ENCODE measurements at regions not wholly inside any gene's neighbourhood (a gene's known extent, or its start where the extent isn't known, plus 50 kb on each side); places are given as distances from the start of the nearest gene placed in this dataset.

DNA sequence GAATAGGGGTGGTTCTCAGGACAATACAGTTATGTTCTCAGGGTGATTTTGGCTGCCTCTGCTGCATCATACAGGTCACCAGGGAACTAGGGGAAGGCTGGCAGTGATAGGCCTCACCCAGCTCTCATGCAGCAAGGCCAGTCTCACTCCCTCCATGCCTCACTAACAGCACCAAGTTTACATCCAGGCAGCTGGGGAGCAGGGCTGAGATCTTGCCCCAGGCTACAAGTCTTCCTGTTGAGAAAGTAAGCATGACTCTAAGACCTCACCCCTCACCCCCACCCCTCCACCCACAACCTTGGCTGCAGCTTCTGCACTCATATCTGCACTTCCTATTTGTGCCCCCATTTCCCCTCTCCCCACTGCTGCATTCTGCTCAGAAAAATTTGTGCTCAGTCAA, 481.2 kb downstream of the ACTL7B start:
- intact Hi-C loops (cut with DNase I; ENCODE audit: low total_unique reads), result no loop called here
- no peak for DNase-seq
- Histone ChIP-seq H3K27ac (no peak overlapping the region), H3K36me3 (no peaks in the 10 kb centered on the region), H3K4me3 (no peak overlapping the region), H3K27me3 (no peaks in the 10 kb centered on the region), H3K9me3 (peaks cover 0 to 10% (median 5%) of the 10 kb centered on the region in 3 donors), H3K4me1 (no peaks in the 10 kb centered on the region)
- TF ChIP-seq, protein P1, sequence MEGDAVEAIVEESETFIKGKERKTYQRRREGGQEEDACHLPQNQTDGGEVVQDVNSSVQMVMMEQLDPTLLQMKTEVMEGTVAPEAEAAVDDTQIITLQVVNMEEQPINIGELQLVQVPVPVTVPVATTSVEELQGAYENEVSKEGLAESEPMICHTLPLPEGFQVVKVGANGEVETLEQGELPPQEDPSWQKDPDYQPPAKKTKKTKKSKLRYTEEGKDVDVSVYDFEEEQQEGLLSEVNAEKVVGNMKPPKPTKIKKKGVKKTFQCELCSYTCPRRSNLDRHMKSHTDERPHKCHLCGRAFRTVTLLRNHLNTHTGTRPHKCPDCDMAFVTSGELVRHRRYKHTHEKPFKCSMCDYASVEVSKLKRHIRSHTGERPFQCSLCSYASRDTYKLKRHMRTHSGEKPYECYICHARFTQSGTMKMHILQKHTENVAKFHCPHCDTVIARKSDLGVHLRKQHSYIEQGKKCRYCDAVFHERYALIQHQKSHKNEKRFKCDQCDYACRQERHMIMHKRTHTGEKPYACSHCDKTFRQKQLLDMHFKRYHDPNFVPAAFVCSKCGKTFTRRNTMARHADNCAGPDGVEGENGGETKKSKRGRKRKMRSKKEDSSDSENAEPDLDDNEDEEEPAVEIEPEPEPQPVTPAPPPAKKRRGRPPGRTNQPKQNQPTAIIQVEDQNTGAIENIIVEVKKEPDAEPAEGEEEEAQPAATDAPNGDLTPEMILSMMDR (IDR thresholded peaks at IDR 0.05), result no peak

DNA sequence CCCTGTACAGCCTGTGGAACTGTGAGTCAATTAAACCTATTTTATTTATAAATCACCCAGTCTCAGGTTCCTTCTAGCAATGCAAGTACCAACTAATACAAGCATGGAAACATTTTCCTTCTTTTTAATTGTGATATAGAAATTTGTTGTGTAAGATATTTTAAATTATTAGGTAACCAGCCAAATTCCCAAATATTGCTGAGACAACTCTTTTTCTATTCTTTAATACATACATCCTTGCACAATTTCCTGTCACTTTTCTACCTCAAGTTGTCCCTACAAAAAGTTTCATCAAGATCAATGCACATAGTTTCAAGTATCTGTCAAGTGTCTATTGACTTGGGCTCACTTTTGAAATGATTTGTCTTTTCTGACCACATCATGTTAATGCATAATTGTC, 488.6 kb downstream of the ACTL7B start:
- intact Hi-C loops (cut with DNase I; ENCODE audit: low total_unique reads), result no loop called here
- no peaks in the 10 kb centered on the region for H3K4me1 ChIP-seq
- no peaks in the 10 kb centered on the region for H3K36me3 ChIP-seq
- peaks cover 0 to 4% (median 0%) of the 10 kb centered on the region in 3 donors for H3K9me3 ChIP-seq
- DNase-seq, result no peak
- TF ChIP-seq, protein P1 (IDR thresholded peaks at IDR 0.05), result no peak
- H3K4me3 ChIP-seq, result no peak overlapping the region
- no peaks in the 10 kb centered on the region for H3K27me3 ChIP-seq
- no peak overlapping the region for H3K27ac ChIP-seq

DNA sequence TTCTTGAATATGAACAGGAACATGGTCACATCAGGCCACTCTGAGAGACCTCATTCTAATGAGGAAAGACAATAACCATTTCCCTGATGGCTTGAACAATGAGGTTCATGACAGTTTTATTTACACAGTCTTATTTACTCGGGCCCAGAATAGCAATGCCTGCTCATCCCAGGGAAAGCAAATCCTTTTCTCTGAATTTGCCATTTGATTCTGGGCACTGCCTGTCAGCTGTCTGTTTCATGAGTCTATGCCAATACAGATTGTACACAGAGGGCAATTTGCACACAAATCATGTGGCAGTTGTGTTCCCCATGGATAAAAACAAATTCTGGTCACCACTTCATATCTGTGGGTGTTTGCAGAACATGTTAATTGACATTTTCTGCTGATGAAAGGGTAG, 492.5 kb downstream of the ACTL7B start:
- intact Hi-C loops (cut with DNase I; ENCODE audit: low total_unique reads), result no loop called here

DNA sequence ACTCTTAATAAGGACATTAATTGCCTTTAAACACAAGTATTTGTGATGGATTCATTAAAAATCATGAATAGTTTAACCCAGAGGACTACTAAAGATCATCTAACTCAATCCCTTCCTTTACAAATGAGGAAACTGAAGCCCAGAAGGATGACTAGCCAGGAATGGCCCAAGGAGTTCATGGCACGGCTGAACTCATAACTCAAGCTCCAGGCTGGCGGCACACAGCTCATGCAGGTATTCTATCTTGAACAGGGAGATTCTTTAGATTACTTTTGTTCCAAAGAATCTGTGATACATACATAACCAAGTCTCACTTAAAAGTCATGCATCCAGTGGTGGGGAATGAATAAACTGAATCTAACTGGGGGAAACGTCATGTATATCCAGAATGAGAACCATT, 495.5 kb downstream of the ACTL7B start:
- Histone ChIP-seq H3K27me3 (no peaks in the 10 kb centered on the region), H3K9me3 (peaks cover 0 to 4% (median 0%) of the 10 kb centered on the region in 3 donors), H3K4me3 (no peak overlapping the region), H3K4me1 (no peaks in the 10 kb centered on the region), H3K36me3 (no peaks in the 10 kb centered on the region), H3K27ac (no peak overlapping the region)
- DNase-seq, result no peak
- intact Hi-C loops (cut with DNase I; ENCODE audit: low total_unique reads), result no loop called here
- TF ChIP-seq, protein P1 (IDR thresholded peaks at IDR 0.05), result no peak

More for the DNA sequence above, 492.5 kb downstream of the ACTL7B start:
- peaks cover 0 to 4% (median 0%) of the 10 kb centered on the region in 3 donors for H3K9me3 ChIP-seq
- DNase-seq, result no peak
- no peak overlapping the region for H3K27ac ChIP-seq
- no peaks in the 10 kb centered on the region for H3K4me1 ChIP-seq
- TF ChIP-seq, protein P1 (IDR thresholded peaks at IDR 0.05), result no peak
- no peak overlapping the region for H3K4me3 ChIP-seq
- H3K36me3 ChIP-seq, result no peaks in the 10 kb centered on the region
- H3K27me3 ChIP-seq, result no peaks in the 10 kb centered on the region

DNA sequence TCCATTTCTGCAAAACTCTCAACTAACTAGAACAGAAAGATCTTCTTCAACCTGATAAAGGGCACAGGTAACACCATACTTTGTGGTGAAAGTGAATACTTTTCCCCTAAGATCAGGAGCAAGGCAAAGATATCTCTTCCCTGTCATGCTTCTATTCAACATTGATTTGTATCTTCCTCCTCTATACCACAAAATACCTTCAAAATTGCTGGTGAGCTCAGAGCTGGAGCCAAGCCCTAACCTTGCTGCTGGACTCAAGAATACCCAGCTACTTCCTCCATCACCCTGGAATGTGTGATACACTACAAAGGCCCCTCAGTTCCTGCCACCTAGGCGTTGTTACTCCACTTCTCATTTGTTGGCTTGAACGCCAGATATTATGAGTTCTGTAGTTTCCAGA, 499.0 kb downstream of the ACTL7B start:
- no peak overlapping the region for H3K27ac ChIP-seq
- intact Hi-C loops (cut with DNase I; ENCODE audit: low total_unique reads), result no loop called here
- TF ChIP-seq, protein P1 (IDR thresholded peaks at IDR 0.05), result no peak
- DNase-seq, result no peak
- no peaks in the 10 kb centered on the region for H3K9me3 ChIP-seq
- H3K27me3 ChIP-seq, result no peaks in the 10 kb centered on the region
- H3K4me1 ChIP-seq, result no peaks in the 10 kb centered on the region
- H3K4me3 ChIP-seq, result no peak overlapping the region
- no peaks in the 10 kb centered on the region for H3K36me3 ChIP-seq

DNA sequence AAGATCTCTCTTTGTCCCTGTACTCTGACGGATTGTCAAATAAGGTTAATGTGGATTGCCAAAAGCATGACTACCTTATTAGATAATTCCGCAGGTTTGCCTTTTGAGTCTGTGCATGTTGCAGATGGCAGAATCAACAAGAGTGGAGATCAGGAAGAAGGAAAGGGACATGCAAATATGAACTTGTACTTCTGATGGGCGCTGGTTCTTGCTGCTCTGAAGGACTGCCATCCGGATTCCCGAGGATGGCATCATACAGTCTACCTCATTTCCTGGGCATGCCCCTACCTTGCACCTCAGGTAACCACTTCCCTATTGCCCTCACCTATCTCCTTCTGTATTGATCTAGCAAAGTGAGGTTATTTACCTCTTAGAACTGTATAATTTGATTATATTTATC, 504.2 kb downstream of the ACTL7B start:
- intact Hi-C loops (cut with DNase I; ENCODE audit: low total_unique reads), result no loop called here
- no peak overlapping the region for H3K4me3 ChIP-seq
- TF ChIP-seq, protein P1 (IDR thresholded peaks at IDR 0.05), result no peak

More for the DNA sequence above, 504.2 kb downstream of the ACTL7B start:
- Histone ChIP-seq H3K4me1 (peaks cover 0 to 22% (median 2%) of the 10 kb centered on the region in 4 donors), H3K27ac (no peak overlapping the region), H3K36me3 (no peaks in the 10 kb centered on the region), H3K9me3 (no peaks in the 10 kb centered on the region), H3K27me3 (no peaks in the 10 kb centered on the region)
- no peak for DNase-seq
